Stimulated activated CD4-positive, alpha-beta T cell treated with anti-CD3 and anti-CD28 coated beads, Interleukin-15, amount 100 ng/mL, for 48 hours (primary cell): ENCODE measurements at regions not wholly inside any gene's neighbourhood (a gene's known extent, or its start where the extent isn't known, plus 50 kb on each side); places are given as distances from the start of the nearest gene placed in this dataset.

Source experiments
- DNase-seq, 2 donors: peaks; one replicate each; pipeline ENCODE4 v3.0.0-alpha.2; 2020; ENCODE audit warnings: low read depth in 2 of 2

DNA sequence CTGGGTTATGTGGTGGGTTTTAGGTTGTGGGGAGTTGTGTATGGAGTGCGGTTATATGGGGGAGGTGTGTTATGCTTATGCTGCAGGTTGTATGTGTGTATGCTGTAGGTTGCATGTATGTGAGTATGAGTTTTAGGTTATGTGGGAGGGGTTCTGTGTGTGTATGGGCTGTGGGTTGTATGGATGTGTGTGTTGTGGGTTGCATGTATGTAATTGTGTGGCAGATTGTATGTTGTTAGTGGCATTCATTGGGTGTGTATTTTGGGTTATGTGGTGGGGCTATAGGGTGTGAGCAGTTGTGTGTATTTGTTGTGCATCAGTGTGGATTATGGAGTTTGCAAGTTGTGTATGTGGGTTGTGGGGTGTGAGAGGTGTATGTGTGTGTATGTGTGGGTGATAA lies 277.4 kb downstream of the NPIPA8 start:
- DNase-seq, result no peak

GRCh38 chr16:18055411-18055916 lies 281.1 kb downstream of the NPIPA8 start:
- DNase-seq, result no peak

- no peak for DNase-seq
Measured at GRCh38 chr16:18050777-18051176, 285.8 kb downstream of the NPIPA8 start.

GRCh38 chr16:18050234-18050633 lies 286.3 kb downstream of the NPIPA8 start:
- DNase-seq, result no peak

- DNase-seq, result no peak
Measured at GRCh38 chr16:18049547-18050133, 286.9 kb downstream of the NPIPA8 start.

- DNase-seq, result no peak
Measured at GRCh38 chr16:18048853-18049546, 287.5 kb downstream of the NPIPA8 start.

DNA sequence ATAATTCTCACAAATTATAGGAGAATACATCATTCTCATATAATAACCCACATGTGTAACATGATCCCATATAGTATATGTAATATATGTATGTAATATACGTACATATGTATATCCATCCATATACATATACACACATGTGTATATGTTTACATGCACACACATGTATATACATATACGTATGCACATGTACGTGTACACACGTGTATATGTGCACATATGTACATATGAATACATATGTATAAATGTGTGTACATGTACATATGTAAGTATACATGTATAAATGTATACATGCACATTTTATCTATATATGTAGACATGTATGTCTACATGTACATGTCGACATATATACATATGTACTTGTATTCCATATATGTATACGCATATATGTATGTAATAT lies 288.8 kb downstream of the NPIPA8 start:
- no peak for DNase-seq

DNA sequence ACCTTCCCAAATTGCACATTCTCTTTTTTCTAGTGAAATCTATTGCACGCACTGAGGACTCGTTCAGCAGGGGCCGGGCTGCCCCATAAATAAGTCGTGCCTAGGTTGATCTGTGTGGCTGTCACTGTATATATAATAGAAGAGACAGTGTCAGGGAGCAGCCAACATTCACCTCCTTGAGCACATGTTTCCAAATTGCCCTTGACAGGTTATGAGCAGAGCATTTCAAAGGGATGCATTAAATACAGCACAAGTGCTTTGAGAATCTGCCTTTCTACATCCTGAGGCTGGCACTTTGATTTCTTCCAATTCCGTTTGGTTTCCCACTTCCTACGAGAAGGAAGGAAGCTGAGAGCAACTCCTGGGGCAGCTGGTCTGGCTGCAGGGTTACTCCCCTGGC lies 291.2 kb downstream of the NPIPA8 start:
- DNase-seq, result no peak

- no peak for DNase-seq
Measured at GRCh38 chr16:18041864-18042834, 294.4 kb downstream of the NPIPA8 start.

- DNase-seq, result no peak
Measured at GRCh38 chr16:18039931-18040330, 296.6 kb downstream of the NPIPA8 start.

DNA sequence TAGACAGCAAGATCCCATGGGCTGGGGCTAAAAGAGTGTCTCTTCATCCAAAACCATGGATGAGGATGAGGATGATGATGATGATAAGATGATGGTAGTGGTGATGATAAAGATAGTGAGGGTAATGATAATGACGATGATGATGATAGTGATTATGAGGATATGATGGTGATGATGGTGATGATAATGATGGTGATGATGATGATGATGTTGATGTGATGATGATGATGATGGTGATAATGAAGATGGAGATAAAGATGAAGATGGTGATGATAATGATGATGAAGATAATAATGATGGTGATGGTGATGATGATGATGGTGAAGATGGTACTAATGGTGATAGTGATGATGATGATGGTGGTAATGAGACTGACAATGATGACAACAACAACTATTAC lies 299.5 kb downstream of the NPIPA8 start:
- DNase-seq, result no peak

DNA sequence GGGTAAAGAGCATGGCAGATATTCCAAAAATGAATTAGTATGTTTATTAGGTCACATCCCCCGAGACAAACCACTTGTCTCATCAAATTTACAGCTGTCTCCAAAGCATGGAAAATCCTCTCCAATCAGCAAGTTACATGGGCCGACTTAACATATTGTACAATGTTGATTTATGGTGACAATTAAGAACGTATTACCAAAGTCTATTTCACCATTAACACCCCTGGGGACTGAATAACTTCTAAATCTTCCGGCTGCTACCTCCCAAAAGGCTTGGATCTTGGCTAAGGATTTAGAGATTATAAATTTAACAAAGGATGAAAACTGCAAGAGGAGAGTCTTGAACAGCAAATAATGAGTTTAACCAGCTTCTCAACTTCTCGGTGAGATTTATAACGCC lies 311.9 kb downstream of the NPIPA8 start:
- no peak for DNase-seq

DNA sequence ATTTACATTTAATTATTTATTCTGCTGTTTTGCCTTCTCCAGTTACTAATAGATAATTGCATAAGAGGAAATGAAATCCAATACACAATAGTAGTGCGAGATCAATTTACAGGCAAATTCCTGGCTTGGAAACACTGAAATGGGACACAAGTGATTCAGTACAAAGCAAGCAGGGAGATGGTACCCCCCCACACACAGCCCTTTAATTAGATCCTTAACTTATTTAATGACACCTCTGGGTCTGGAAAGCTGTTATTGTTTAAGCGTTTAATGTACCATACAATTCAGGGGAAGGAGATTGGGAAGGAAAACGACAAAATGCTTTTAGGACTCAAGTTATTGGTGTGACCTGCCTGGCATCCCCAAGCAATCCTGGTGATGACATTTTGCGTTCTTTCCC lies 318.2 kb downstream of the NPIPA8 start:
- DNase-seq, result no peak

- DNase-seq, result no peak
Measured at GRCh38 chr16:18013863-18014262, 322.7 kb downstream of the NPIPA8 start.

DNA sequence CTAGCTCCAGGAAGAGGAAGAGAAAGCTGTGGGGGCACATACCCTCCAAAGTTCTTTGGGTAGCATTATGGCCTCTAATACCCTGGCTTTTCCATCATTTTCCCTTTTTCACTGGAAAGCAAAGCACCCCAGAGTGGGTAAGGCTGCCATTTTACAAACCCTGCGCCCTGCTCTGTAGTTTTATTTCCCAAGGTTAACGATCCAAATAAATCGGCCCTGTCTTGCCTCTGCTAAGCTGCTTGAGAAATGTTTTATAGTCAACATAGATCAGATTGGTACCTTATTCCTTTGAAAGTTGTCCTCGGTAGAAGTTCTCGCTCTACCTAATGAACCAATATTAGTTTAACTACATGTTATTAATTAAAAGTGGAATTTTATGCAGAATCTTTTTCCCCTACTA lies 328.2 kb downstream of the NPIPA8 start:
- DNase-seq, result no peak

GRCh38 chr16:18003033-18003432 lies 333.5 kb downstream of the NPIPA8 start:
- no peak for DNase-seq

DNA sequence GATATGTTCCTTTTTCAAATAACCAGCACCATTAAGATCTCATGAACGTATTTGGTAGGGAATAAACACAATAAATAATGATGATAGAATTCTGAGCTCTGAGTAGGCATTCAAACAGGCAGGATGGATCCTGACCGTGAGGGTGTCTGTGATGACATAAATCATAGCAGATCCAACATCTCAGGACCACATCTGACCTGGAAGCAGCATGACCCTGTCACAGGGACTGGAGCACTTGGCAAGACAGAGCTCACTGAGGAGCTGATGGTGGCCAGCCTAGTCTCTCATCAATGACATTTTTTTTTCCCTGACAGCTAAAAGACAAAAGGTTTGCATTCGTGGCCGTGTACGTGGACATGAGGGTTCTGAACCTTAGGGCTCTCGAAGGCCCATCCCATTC lies 337.5 kb downstream of the NPIPA8 start:
- DNase-seq, result no peak

DNA sequence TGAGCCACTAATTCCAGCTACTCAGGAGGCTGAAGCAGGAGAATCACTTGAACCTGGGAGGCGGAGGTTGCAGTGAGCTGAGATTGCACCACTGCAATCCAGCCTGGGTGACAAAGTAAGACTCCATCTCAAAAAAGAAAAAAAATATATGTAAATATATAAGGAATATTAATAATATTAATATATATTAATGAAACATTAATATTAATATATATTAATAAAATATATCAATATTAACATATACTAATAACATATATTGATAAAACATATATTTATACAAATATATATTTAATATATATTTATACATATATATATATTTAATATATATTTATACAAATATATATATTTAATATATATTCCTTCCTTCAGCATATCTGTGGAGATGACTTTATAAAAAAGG lies 338.0 kb downstream of the NPIPA8 start:
- DNase-seq, result no peak

DNA sequence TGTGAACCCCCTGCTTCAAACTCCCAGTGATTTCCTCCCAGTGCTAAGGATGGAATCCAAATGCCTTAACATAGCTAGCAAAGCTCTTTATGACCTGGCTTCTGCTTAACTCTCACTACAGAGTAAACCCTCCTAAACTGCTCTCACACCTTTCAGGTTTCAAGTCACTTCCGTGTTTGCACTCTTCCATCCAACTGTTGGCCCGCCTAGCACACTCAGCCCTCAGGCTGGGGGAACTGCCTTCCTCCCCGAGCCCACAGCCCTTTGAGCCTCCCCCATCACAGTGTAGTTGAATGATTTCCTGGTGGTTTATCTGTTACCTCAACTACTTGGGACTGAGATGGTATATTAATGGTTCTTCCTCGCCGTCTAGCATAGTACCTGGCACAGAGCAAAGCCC lies 342.5 kb downstream of the NPIPA8 start:
- no peak for DNase-seq

DNA sequence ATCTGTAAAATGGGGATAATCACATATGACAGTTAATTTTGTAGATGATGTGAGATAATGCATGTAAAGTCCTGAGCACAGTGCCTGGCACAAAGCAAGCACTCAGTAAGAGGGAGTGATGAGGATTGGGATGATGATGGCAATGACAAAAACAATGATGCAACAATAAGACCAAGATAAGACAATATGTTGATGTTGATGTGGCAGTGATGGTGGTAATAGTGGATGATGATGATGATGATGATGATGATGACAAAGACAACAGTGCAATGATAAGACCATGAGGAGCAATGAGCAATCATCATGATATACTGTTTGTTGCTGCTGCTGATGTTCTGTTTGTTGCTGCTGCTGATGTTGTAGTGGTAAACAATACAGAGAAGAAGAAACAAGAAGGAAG lies 344.1 kb downstream of the NPIPA8 start:
- no peak for DNase-seq

DNA sequence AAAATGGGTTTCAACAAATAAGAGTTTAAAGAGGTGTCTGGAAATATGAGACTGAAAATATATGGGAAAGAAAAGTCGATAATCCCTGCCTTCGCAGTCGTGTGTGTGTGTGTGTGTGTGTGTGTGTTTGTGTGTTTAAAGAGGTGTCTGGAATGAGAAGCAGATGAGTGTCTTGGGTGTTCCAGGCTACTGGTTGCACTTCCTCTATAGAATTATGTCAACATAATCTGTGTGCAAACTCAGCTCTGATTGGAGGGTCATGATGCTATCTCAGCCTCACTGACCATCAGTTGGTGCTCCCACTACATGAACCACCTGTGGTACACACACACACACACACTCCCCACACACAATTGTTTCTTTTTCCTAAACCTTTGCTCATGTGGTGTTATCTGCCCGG lies 347.3 kb downstream of the NPIPA8 start:
- no peak for DNase-seq

DNA sequence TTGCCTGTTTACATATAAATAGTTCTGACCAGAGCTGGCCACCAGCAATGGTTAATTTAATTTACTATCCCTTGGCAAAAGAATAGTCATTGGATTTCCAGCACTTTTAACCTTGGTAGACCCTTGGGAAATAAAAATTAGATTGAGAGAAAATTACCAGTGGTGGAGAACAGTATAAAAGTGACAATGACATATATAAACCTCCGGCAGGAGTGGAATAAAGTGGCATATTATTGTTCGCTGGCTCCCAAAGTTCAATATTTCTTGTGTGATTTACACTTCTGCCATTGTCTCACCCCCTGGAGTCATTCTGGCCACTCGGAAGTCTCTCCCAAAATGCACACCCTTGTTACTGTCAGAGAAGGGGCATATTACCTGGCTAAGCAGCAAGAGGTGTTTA lies 347.7 kb downstream of the NPIPA8 start:
- no peak for DNase-seq

DNA sequence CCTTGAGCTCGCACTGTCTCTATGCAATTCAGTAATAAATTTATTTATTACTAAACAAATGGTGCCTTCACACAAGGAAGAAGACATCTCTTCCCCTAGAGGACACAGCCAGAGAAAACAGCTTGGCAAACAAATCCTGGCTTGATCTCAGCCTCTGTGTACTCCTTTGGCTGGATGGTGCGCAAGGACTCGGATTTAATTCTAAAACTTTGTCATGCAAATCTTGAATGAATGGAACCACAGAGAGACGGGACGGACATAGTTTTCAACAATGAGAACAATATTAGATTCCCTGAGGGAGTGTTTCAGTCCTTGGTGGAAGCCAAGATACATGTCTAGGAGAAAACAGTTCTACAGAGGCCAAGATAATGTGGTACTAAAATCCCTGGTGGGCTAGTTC lies 349.5 kb downstream of the NPIPA8 start:
- DNase-seq, result no peak
